ENCODE measurements at regions not wholly inside any gene's neighbourhood (a gene's known extent, or its start where the extent isn't known, plus 50 kb on each side); places are given as distances from the start of the nearest gene placed in this dataset.

- no peak for DNase-seq (ENCODE audit: low spot score)
Observed at GRCh38 chr15:91717811-91718210, 135.7 kb upstream of the SLCO3A1 start.

- DNase-seq (ENCODE audit: low spot score): no peak
Observed at GRCh38 chr15:91723959-91724358, 129.5 kb upstream of the SLCO3A1 start.

DNA sequence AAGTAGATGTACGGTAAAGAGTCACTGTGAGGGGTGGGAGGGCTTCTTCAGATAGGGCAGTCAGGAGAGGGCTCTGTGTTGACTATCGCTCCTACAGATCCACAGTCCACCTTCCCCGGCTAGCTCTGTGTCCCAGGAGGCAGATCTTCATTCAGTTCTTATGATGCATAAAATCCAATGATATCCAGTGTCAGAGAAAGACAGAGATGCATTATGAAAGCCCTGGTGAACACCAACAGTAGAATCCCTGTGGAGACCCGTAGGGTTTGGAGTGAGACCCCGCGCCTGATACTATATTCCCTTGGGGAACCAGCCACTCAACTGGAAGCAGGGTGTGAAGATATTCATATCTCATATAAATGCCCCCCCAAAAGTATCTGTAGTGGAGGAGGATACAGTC is 119.8 kb upstream of the SLCO3A1 start:
- no peak for DNase-seq (ENCODE audit: low spot score)

- no peak for DNase-seq (ENCODE audit: low spot score)
Observed at GRCh38 chr15:91737151-91737818, 116.2 kb upstream of the SLCO3A1 start.

- DNase-seq (ENCODE audit: low spot score): no peak
Observed at GRCh38 chr15:91741986-91742385, 111.5 kb upstream of the SLCO3A1 start.

DNA sequence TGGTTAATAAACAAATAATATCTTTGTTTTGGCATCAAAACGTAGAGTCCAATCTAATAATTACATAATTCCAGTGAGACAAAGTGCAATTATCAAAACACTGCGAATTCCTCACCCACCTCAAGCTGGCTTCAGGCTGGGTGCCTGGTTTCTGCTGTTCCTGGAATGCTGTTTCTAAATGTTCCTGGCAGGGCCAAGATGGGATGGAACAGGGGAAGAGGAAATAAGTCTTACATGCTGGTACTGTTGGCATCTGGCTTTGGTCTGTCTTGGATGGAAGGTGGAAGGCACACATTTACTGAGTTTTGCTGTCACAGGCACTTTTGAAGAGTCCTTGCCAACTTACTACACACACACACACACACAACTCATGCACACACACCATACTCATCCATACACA is 101.9 kb upstream of the SLCO3A1 start:
- DNase-seq (ENCODE audit: low spot score): no peak

GRCh38 chr15:91752081-91752785 is 101.3 kb upstream of the SLCO3A1 start:
- no peak for DNase-seq (ENCODE audit: low spot score)

DNA sequence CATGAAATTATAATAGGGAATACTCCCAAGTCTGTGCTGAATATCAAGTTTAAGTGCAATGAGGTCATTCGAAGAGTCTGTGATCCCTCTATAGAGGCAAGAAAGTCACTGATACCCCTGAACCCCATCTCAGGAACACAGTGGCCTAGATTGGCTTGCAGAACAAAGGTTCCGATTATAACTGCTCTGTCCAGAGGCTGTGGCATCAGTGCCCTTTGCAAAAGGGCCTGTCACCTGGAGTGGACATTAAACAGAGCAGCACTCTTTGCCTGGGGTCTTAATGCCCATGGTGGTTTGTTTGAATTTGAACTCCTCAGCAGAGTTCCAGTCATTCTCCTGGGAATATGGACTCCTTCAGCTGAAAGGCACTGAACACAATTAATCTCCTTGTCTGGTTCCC is 93.9 kb upstream of the SLCO3A1 start:
- no peak for DNase-seq (ENCODE audit: low spot score)

DNA sequence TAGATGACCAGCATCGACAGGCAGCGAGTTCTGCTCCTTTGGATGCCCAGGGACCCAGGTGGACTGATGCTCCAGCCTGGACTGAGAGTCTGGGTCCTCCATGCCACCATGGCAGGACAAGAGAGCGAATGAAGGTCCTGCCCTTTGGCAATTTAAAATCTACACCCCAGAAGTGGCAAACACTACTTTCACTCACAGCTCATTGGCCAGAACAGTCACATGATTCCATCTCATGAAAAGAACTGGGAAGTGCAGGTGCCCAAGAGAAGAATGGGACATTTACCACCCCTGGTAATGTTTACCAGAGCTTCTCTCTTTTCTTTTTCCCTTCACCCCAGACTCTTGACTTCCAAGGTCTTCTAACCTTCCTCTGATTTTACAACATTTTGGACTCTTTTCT is 87.8 kb upstream of the SLCO3A1 start:
- DNase-seq (ENCODE audit: low spot score): no peak

DNA sequence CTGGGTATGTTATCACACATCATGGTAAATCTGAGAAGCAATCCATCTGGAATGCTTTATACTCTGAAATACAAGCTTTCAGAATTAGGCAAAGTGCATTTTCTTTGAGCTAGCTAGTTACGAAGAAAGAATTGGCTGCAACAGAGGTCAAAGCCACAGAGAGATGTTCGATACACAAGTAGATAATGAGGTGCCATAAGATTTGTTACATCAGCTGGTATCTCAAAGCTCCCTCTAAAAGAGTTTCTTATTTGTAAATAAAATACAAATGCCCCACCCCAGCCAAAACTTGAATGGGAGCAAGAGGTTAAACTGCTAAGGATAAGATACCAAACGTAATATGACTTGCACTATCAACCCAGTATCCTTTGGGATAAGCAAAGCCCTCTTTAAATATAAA is 84.0 kb upstream of the SLCO3A1 start:
- DNase-seq (ENCODE audit: low spot score): no peak

- no peak for DNase-seq (ENCODE audit: low spot score)
Observed at GRCh38 chr15:91769894-91770293, 83.6 kb upstream of the SLCO3A1 start.

GRCh38 chr15:91776104-91776503 is 77.4 kb upstream of the SLCO3A1 start:
- no peak for DNase-seq (ENCODE audit: low spot score)

- no peak for DNase-seq (ENCODE audit: low spot score)
Observed at GRCh38 chr15:91779960-91780359, 73.5 kb upstream of the SLCO3A1 start.

DNA sequence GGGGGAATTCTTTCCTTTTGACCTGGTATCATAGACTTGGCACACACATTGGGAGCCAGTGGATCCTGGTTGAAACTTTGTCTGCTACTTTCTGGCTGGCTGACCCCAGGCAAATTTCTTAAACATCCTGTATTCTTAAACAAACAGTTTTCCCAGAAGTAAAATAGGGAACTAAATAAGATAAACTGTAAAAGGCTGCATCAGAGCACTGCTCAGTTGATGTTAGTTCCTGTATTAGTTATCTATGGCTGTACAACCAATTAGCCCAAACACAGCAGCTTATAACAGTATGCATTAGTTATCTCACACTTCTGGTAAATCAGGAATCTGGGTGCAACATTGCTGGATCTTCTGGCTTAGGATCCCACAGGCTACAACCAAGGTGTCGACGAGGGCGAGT is 73.1 kb upstream of the SLCO3A1 start:
- no peak for DNase-seq (ENCODE audit: low spot score)

DNA sequence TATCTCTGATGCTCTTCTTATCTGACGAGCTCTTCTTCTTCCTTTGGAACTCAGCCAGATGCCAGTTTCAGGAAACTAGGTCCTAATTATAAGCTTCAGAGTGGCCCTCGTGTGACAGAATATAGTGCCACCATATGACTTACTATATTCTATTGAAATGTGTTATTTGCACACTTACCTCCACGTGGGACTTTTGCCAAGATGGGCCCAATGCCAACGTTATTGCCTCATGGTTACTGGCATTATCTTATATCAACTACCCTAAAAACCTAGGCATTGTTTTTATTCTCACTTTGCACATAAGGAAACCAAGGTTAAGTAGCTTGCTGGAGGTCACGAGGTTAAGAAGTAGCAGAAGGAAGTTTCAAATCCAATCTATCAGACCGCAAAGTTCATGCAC is 71.3 kb upstream of the SLCO3A1 start:
- DNase-seq (ENCODE audit: low spot score): no peak

GRCh38 chr15:91783008-91783407 is 70.5 kb upstream of the SLCO3A1 start:
- no peak for DNase-seq (ENCODE audit: low spot score)

DNA sequence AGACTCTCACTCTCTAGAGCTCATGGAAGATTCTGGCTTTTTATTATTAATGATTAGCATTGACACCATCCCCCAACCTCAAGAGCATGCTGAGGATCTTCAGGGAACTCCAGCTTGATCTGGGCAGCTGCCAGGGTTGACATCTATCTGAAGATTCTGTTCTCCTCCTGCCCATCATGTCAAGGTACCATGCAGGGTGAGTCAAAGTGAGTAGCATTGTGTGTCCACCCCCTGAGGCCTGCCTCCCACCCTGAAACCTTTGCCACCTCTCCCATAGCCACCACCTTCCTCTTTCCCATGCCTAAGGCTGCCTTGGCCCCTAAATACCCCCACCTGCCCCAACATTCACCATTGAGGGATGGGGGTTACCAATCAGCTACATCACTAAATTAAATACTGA is 70.1 kb upstream of the SLCO3A1 start:
- DNase-seq (ENCODE audit: low spot score): no peak

DNA sequence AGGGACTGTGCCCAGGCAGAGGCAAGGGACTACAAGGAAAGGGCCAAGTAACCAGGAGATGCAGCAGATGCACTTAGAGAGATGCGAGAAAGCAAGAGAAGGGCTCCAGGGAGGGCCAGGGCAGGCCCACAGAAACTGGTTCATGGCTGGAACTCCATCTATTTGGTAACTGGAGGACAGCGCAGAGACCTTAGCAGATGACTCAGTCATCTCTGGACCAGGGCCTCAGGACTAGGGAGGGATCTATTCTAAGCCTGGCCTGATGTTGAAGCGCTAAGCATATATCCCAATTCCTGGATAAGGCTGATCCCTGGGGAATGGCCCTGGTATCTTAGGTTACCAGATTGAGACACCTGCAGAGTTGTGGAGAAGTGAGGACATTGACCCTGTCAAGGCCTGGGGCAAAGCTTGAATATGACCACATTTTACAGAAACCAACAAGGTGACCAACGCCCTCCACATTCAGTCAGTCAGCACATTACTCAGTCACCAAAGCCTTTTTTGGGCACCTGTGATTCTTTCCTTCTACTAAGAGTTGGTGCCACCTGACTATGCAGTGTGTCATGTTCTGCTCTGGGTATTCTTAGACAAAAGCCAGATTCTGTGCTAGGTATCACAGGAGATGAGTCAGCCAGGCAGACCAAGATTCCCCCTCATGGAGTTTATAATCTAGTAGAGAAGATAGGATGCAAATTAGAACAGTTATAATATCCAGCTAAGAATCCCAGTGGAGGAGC is 68.4 kb upstream of the SLCO3A1 start:
- DNase-seq (ENCODE audit: low spot score): no peak

DNA sequence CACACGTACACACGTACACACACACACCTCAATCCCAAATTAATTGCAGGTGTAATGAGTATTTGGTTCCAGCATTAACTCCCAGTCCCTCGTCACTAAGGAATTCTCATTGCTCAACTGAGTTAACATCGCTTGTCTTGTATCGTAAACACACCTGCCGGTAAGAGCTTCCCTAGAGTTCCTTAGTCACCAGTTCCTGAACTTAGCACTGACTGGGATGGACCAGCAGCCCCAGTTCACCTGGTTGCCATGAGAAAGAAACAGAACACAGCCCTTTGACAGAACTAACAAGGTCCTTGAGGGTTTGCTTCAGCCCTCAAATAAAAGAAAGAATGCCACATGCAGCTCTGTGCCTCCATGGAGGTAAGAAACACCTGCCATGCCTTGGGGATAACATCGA is 66.3 kb upstream of the SLCO3A1 start:
- DNase-seq (ENCODE audit: low spot score): no peak

DNA sequence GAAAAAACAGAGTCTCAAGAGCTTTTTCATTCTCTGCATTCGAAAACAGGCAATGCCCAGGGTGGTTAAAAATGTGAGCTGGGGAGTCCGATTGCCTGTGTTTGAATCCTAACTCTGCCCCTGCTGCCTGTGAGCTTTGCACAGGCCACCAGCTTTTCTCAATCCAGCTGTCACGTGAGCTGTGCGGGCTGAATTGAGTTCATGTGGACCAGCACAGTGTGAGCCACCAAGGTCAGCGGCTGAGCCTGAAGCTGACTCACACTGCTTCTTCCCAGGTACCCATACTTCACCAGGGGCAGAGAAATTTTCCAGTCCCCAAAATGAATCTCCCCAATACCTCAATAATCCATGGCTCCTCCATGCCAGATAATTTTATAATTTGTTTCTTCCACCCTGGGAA is 64.4 kb upstream of the SLCO3A1 start:
- no peak for DNase-seq (ENCODE audit: low spot score)

- DNase-seq (ENCODE audit: low spot score): no peak
Observed at GRCh38 chr15:91790836-91791235, 62.7 kb upstream of the SLCO3A1 start.

DNA sequence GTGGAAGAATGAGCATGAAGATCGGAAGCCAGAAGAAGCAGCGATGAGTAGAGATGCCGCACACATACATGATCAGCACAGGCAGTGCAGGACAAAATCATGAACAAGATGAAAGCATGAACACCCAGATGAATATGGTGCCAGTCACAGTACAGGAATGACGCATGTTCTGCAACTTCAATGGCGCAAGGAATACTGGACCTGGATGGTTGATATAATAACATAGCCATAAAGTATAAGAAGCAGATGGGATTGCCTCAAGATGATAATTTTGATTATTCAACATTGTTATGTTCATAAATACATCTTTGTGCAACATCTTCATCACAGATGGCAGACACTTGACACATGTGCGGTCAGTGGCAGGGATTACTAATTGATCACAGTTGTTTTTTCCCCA is 59.7 kb upstream of the SLCO3A1 start:
- DNase-seq (ENCODE audit: low spot score): no peak

GRCh38 chr15:91795235-91795634 is 58.3 kb upstream of the SLCO3A1 start:
- no peak for DNase-seq (ENCODE audit: low spot score)

Data from HT-29 (cell line).